ENCODE measurements at regions not wholly inside any gene's neighbourhood (a gene's known extent, or its start where the extent isn't known, plus 50 kb on each side); places are given as distances from the start of the nearest gene placed in this dataset.

DNA sequence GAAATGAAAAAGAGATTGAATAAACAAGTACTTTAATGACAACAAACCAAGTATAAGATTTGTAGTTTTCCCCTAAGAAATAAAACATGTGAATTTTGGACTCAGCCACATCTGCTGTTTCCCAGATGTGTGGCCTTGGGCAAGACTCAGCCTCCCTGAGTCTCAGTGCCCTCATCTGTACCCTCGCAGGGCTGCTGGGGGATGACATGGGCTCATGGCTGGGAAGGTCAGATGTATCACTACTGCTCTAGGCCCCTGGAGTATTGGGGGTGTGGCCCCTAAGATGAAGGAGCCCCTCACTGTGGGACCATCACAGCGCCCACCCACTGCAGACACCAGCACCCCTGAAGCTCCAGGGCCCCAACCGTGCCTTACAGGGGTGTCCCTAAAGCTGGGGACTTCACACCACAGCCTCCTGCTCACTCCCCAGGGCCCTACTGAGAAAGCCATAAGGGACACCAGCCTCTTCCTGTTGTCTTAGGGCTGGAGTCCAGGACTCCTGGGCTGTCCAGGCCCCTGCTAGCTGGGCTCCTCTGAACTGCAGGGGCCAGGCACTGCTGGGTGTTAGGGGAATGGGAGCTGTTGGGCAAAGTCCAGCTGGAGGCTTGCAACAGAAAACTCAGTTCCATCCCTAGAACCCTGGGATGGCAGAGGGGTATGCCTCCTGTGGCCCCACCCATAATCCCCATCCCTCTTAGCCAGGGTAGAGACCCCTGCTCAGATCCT is 104.0 kb upstream of the WNT4 start:
- no peak for DNase-seq

DNA sequence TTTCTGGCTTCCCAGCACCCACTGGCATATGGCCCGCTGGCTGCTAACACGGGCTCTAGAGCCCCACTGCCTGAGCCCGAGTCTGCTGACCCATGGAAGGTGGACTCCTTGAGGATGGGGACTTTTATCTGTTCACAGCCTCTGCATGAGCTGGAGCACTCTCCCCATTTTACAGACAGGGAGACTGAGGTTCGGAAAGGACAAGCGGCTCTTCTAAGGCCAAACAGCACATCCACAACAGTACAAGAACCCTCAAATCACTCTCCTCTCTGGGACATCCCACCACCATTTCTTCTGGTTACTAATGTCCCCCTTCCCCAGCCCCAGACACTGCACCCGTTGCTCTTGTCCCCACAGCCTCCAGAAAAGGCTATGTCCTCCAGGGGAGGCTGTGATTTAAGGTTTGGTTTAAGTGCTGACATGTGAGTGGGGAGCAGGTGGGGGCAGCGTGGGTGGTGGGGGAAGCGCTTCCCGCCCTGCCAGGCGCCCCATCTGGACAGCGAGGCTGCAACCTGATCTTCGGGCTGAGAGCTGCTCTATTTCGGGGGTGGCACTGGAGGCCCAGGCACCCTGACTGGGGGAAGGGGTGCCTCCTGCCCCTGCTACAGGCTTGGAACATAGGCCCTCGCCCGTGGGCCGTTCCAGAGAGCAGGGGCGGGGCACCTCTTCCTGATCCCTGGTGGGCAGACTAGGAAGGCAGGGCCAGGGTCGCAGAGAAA is 104.8 kb upstream of the WNT4 start:
- DNase-seq = no peak

DNA sequence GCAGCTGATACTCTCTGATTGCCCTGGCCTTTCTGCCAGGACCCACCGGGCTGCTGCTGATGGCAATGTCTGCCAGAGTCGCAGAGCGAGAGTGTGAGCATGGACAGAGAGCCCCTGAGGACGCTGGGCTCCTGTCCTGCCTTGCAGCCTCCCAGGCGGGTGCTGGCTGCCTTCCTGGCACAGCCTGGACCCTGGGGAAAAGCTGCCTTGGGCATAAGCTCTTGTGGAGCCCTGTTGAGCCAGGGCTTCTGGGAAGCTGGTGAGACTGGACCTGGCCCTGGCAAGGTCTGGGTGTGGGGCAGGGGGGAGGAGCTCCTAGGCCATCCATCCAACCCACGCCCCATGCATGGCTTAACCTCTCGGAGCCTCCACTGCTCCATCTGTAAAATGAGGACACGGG is 105.8 kb upstream of the WNT4 start:
- no peak for DNase-seq

DNA sequence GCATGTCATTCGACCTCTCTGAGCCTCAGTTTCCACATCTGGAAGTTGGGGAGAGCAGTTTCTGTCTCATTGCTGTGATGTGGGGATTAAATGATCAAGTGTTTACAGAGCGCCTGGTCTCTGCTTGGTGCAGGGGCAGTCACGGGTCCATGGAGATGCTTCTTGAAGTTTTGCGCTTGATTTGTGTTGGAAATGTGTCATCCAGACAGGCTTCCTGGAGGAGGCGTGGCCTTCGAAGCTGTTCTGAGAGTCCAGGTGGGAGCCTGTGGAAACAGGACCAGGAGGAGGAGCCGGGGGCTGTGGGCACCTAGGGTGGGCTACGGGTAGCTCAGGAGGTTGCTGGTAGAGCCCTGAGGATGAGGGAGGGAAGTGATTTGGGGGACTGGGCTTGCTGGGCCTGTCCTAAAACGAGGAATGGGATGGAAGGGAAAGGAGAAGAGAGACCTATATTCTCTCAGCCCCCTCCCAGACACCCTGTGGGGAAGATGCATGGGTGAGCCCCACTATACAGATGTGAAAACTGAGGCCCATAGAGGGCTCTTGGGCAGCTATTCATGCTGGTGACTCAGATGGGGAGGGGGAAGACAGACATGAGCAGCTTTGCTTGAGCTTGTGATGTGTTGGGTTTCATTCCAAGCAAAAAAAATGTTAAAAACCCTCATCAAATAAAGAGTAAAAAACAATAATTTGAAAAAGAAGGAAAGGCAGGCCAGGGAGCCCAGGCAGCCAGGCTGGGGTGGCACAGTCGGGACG is 107.2 kb upstream of the WNT4 start:
- no peak for DNase-seq

DNA sequence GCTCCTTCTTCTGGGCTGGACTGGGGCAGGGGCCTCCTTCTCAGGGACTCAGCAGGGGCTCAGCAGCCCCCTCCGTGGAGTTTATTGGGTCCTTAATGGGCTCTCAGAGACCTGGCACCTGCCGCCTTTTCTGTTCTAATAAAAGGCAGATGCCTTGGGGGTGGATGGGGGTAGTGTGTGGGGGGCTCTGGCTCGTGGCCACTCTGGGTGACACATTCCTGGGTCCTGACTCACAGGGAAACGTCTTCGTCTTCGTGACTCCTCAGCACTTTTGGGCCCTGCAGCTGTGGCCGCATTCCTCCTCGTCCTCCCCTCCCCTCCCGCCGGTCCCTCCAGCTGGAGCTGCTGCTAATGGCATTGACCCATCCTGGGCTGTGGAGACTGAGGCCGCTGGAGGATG is 107.8 kb upstream of the WNT4 start:
- DNase-seq = no peak

DNA sequence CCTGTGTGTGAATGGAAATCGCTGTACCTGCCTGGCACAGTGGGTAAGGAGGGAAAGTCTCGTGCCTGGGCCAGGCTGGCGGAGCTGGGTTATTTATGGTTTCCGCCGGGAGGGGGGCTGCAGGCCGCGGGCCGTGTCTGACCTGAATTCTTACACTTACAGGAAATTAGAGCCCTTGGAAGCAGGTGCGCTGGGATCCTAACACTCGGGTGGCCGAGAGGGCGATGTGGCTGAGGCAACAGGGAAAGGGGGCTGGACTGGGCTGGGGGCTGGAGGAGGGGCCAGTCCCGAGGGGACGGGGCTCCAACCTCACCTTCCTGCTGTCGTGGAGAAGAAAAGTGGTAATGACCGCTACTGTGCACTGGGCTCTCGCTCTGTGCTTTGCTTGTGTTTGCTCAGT is 109.4 kb upstream of the WNT4 start:
- DNase-seq = no peak

DNA sequence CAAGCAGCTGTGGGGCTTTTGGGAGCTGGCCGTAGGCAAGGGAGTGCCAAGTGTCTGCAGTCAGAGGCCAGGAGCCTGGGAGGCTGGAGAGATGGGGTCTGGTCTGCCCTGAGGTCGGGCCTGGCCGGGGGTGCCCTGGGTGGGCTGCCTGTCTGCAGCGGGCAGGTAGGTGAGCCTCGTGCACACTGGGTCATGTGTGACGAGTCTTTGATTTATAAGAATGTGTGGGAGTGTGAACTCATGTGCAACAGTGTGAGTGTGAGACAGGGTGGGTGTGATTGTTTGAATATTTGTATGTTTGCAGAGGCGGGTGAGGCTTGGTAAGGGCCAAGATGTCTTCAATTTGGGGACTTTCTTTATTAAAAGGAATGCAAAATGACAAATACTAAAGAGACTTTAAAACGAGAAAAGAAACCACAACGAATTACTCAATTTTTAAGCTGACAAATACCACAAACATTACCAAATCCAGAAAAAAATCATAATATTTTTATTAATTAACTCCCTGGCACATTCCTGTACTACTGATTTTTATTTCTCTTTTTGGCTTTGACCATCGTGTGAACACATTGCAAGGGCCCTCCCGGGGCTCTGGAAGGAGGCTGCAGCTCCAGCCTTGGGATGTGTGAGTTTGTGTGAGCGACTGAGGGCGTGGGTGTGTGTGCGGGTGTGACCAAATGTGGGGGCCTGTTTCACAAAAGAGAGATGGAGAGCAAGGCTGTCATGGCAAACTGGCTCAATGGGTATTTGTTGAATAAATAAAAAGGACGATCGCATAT is 110.3 kb upstream of the WNT4 start:
- no peak for DNase-seq

DNA sequence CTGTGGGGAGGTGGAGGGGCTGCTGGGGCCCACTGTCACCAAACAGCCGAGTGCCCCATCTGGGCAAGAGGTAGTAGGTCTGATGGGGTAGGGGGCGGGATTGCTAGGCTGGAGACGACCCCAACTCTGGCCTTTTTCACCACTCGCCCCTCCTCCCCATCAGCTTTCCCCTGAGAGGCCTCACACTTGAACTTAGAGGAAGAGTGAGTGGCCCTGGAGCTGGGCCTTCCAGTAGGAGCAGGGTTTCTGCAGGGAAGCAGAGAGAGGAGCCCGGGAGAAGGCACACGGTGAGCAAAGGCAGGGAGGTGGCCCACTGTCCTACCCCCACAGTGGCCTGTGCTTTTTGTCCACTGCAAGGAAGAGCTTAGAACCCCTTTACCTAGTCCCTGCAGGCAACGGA is 111.9 kb upstream of the WNT4 start:
- DNase-seq = no peak

DNA sequence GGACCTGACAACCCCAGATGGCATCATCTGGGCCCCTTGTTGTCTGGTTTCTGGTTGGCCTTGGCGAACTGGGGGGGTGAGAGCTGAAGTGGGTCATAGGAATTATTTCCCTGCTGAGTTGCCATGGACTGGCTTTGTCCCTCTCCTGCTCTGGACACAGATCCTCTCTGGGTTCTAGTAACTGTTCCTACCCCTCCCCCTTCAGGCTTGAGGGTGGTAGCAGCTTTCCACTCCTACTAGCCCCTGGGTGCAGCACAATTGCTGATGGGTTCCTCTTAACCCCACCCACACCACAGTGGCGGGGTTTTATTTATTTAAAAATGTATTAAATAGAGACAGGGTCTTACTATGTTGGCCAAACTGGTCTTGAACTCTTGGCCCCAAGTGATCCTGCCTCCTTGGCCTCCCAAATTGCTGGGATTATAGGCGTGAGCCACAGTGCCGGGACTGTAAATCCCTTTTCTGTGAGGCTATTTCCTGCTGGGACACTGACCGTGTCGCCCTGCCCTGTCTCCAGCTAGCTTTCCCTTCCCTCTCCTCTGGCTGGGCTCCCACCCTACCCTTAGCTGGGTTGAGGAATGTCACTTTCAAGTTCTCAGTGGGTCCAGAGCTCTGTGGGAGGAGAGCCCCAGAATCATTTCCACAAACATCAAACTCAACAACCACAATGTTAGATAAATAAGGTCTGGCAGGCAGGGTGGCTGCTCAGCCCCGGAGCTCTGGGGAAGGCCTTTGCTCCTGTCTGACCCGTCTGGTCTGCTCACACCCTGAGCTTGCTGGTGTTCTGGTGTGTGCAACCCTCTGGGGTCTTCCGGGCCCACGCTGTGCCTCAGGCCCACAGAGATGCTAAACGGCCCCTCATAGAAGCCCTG is 112.7 kb upstream of the WNT4 start:
- no peak for DNase-seq

DNA sequence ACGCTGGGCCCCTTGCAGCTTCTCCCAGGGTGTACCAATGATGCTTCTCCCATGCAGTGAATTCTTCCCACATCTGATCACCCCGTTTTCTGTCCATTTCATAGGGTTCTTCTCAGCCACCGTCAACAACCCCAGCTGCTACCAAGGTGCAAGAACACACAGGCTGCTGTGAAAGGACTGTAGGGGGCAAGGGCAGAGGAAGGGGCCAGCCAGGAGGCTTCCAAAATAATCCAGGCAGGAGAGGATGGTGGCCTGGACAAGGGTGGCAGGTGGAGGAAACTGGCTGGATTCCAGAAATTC is 113.3 kb upstream of the WNT4 start:
- no peak for DNase-seq

DNA sequence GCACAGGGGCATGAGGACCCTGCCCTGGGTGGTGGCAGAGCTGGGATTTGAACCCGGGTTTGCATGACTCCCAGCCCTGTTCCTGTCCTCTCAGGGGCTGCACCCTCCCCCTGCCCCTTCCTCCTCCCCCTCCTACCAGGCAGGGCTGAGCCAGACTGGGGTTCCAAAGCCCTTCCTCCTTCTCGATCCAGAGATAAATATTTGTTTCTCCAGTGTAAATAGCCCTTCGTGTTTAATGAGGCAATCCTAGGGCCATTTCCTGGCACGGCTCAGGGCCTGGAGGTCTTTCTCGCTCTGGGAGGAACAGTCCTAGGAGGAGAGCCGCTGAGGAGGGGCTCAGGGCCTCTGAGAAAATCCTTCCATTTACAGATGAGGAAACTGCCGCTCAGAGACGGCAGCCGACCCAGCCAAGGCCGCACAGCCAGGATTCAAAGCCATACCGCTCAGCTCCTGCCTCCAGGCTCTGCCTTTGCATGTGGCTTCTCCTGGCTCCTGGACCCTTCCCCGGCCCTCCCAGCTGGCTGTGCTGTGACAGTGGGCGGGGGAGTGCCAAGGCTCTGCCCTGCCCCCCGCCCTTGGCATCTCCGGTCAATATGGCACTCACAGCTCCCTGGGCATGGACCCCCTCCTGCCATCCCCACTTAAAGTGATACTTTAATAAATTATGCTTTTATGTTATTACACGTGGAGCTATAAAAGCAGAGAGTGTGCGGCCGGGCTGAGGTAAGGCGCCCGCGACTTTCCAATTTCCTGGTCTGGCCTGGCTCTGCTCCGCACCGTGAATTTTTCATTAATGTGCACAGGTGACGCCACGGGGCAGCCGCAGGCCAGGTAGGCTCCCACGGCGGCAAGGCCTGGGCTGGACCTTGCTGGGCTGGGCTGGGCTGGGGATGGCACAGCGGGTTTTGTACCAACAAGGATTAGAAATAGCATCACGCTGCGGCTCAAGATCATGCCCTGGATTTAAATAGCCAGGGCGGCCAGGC is 114.7 kb upstream of the WNT4 start:
- DNase-seq = no peak

DNA sequence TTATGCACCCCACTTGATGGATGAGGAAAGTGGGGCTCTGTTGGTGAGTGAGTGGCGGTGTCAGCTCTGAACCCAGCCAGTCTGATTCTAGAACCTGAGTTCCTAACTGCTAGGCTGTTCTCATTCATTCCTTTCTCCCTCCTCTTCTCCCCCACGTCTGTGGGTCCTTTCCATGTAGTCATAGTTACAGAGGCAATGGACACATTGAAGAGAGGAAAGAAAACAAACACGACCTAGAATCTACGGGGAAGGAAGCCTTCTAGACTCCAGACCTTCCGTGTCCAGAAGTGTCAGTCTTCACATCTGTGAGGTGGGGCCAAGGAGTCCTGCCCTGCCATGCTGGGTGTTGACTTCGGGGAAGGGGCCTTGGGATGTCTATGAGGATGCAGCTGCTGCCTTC is 115.8 kb upstream of the WNT4 start:
- no peak for DNase-seq

DNA sequence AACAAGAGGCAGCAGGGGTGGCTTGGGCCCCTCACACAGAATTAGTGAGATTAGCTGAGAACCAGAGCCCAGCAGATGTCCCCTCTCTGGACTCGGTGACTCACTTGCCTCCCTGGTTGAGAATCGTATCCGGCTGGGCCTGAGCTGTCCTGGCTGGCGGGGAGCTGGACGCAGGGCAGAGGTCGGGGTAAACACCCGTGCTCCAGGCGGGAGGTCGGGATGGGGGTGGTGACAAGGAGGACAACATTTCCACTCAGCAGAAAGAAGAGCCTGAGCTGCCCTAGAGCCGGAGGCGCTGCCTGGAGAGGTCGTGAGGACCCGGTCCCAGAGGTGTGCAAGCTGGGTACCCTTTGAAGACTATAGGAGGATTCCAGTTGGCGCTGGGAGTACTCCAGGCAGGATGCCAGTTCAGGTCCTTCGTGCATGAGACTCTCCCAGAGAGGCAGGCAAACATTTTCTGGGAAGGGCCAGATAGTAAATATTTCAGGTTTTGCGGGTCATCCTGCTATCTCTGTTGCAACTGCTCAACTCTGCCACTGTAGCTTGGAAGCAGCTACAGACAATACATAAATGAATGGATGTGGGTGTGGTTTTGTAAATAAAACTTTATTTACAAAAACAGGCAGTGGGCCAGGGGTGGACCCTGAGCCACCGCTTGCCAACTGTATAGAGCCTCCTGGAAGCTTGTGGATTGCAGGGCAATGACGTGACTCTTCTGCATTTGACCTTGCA is 116.8 kb upstream of the WNT4 start:
- DNase-seq = no peak

DNA sequence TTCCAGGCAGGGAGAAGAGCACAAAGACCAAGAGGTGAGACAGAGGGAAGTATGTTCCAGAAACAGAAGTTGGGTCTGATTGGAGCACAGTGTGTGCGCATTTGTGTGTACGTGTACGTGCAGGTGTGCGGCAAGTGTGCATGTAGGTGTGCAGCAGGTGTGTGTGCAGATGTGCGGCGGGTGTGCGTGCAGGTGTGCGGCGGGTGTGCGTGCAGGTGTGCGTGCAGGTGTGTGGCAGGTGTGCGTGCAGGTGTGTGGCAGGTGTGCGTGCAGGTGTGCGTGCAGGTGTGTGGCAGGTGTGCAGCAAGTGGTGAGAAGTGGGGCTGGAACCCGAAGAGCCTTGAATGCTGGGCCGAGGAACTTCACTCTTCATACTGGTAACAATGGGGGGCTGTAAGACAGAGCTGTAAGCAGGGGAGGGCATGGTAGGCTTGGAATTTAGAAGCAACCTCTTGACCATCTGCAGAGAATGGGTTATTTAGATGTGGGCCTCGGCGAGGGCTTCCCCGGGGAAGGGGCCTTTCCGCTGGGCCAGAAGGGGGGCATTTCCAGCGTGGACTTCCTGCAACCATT is 118.0 kb upstream of the WNT4 start:
- DNase-seq = no peak

DNA sequence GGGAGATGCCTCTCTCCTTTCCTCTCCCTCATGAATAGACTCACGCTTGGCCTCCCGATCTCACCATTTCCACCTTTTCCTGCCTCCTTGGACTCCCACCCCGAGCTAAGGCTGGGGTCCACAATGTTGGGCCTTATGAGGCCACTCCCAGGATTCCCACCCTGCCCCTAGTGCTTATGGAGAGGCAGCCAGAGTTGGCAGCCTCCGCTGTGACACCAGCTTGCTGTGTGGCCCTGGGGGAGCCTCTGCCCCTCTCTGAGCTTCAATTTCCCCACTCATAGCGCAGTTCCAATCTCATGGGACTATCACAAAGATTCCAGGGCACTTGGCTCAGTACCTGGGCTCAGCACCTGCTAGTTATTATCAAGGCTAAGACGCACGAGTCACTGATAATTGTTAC is 118.7 kb upstream of the WNT4 start:
- DNase-seq = no peak

DNA sequence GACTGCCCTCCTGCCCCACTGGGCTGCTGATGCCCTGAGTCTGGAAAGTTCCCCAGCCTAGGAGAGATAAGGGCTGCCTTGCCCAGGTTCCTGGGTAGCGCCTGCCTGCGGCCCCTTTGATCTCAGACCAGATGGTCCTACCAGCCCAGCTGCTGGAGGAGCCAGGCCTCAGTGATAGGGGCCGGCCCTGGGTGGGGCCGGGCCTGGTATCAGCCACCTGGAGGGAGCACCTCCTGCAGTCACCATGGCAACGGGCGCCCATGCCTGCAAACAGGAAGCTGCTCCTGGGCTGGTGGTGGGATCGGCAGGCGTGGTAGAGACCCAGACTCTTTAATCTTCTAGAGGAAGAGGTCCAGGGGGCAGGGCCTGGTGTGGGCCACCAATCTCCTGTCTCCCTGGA is 119.7 kb upstream of the WNT4 start:
- no peak for DNase-seq

DNA sequence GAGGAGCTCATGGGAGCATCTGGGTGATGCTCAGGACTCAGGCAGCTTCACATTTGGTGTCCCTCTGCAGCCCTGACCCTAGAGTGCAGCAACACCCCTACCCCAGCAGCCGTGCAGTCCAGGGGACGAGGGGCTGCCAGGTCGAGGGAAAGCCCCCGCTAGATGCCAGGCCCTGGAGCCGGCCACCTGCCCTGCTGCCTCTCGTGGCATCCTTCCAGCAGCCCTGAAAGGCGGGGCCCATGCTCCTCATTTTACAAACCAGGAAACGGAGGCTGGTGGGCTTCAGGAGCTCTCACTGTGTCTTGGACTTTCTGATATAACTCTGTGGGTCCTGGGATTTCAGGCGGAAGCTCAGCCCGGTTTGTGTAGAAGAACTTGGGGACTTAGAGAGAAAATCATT is 120.5 kb upstream of the WNT4 start:
- no peak for DNase-seq

DNA sequence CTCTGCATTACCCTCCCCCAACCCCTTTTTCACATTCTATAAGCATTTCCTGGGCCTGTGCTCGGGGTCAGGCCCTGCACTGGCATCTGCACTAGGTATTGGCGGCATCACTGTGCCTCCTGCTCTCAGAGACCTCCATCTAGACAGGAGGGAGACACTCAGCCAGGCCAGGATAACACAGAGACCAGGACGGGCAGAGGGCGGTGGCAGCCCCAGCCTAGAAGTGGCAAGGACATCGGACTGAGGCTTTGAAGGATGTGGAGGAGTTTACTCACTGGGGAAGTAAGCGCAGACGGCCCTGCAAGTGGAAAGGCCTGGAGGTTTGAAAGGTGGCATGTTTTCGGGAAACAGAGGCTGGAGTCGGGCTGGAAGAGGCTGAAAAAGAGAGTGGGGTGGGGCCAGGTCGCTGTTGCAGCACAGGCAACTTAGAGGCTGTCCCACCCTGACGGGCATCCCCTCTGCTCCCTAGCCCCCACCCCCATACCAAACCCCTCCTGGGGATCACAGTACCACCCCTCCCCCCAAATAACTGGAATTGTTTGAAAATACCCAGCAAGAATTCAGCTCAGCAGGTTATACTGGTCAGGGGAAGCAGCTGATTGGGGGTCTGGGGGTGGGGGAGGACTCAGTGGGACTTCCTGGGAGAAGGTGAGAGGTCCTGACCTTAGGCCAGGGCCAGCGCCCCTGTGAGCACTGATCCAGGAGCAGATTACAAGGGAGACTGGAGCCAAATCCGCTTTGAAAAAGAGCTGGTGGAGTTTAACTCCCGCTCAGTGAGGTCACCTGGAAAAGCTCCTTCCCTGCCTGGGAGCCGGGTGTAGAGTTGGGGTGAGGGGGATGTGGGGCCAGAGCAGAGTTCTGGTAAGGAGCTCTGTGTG is 121.8 kb upstream of the WNT4 start:
- DNase-seq = no peak

DNA sequence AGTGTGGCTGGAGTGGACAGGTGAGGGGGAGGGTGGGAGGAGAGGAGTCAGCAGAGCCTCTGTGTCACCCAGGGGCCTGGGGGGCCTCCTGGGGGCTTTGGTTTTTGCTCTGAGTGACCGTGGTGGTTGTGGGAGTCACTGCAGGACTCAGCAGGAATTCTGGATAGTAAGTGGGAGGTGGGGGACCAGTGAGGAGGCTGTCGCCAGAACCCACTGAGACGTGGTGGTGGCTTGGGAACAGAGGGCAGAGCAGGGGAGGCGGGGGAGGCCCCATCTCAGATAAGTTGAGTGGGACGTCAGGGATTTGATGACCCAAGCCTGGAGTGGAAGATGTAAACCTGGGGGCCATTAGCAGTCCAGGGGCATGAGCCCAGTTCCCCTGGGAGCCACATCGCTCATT is 123.2 kb upstream of the WNT4 start:
- no peak for DNase-seq
